ENCODE measurements at regions not wholly inside any gene's neighbourhood (a gene's known extent, or its start where the extent isn't known, plus 50 kb on each side); places are given as distances from the start of the nearest gene placed in this dataset.
"Not testable (repeated sequence)": the region's sequence is repeated elsewhere in the genome, so short reads cannot be mapped to it uniquely, and the experiment has no call there.

- Histone ChIP-seq H3K27me3 (no peaks in the 10 kb centered on the region), H3K9me3 (no peaks in the 10 kb centered on the region), H3K4me3 (no peak overlapping the region), H3K4me1 (no peaks in the 10 kb centered on the region), H3K27ac (no peak overlapping the region), H3K36me3 (ENCODE audit: low read depth, missing control alignments) (no peaks in the 10 kb centered on the region)
- no peak for TF ChIP-seq CTCF (IDR thresholded peaks at IDR 0.05)
- TF ChIP-seq POLR2A (IDR thresholded peaks at IDR 0.05), result no peak
- intact Hi-C loops (cut with DNase I; ENCODE audit: low total_unique reads), result no loop called here
- DNase-seq, result no peak
Observed at GRCh38 chr11:122404571-122404970, 251.0 kb upstream of the UBASH3B start.

GRCh38 chr11:122401581-122401980 lies 253.9 kb upstream of the UBASH3B start:
- H3K9me3 ChIP-seq; intact Hi-C loops (cut with DNase I; ENCODE audit: low total_unique reads); H3K36me3 ChIP-seq (ENCODE audit: low read depth, missing control alignments); H3K4me1 ChIP-seq; DNase-seq; H3K27ac ChIP-seq; H3K4me3 ChIP-seq; H3K27me3 ChIP-seq: not testable (repeated sequence)
- 84 to 87% methylated on average over 5 of the region's 5 CpGs for WGBS, 2 donors

GRCh38 chr11:122399375-122399774 lies 256.1 kb upstream of the UBASH3B start:
- Histone ChIP-seq H3K27me3 (no peaks in the 10 kb centered on the region), H3K36me3 (ENCODE audit: low read depth, missing control alignments) (no peaks in the 10 kb centered on the region), H3K4me3 (no peak overlapping the region), H3K27ac (no peak overlapping the region), H3K9me3 (no peaks in the 10 kb centered on the region), H3K4me1 (no peaks in the 10 kb centered on the region)
- 79 to 93% methylated on average over 2 of the region's 2 CpGs for WGBS, 2 donors
- intact Hi-C loops (cut with DNase I; ENCODE audit: low total_unique reads), result no loop called here
- TF ChIP-seq POLR2A (IDR thresholded peaks at IDR 0.05) (no peak), CTCF (IDR thresholded peaks at IDR 0.05) (no peak)
- DNase-seq, result no peak

- Histone ChIP-seq H3K4me3 (no peak overlapping the region), H3K36me3 (ENCODE audit: low read depth, missing control alignments) (no peaks in the 10 kb centered on the region), H3K27ac (no peak overlapping the region), H3K27me3 (no peaks in the 10 kb centered on the region), H3K9me3 (no peaks in the 10 kb centered on the region), H3K4me1 (no peaks in the 10 kb centered on the region)
- 91 to 100% methylated on average over 2 of the region's 2 CpGs for WGBS, 2 donors
- TF ChIP-seq CTCF (IDR thresholded peaks at IDR 0.05) (no peak), POLR2A (IDR thresholded peaks at IDR 0.05) (no peak)
- intact Hi-C loops (cut with DNase I; ENCODE audit: low total_unique reads), result no loop called here
- DNase-seq, result no peak
Observed at GRCh38 chr11:122398851-122399250, 256.7 kb upstream of the UBASH3B start.

GRCh38 chr11:122398167-122398566 lies 257.4 kb upstream of the UBASH3B start:
- Histone ChIP-seq H3K27me3 (no peaks in the 10 kb centered on the region), H3K36me3 (ENCODE audit: low read depth, missing control alignments) (no peaks in the 10 kb centered on the region), H3K4me3 (no peak overlapping the region), H3K27ac (no peak overlapping the region), H3K4me1 (no peaks in the 10 kb centered on the region), H3K9me3 (no peaks in the 10 kb centered on the region)
- intact Hi-C loops (cut with DNase I; ENCODE audit: low total_unique reads), result no loop called here
- DNase-seq, result no peak
- TF ChIP-seq CTCF (IDR thresholded peaks at IDR 0.05), result no peak
- no peak for TF ChIP-seq POLR2A (IDR thresholded peaks at IDR 0.05)
- 56 to 78% methylated on average over 1 of the region's 1 CpG for WGBS, 2 donors

All from testis (tissue), 2 donors.